Uterus (tissue), 2 donors: ENCODE measurements at regions not wholly inside any gene's neighbourhood (a gene's known extent, or its start where the extent isn't known, plus 50 kb on each side); places are given as distances from the start of the nearest gene placed in this dataset.

ENCODE experiments used
- POLR2A ChIP-seq, 2 donors: fragments of 450-650 bp; IDR thresholded peaks; one replicate each; pipeline ENCODE4 v1.6.1; 2016; ENCODE audit warnings: antibody characterized with exemption in 2 of 2, mild to moderate bottlenecking in 1 of 2, moderate library complexity in 1 of 2
- TF ChIP-seq, protein P1 (sequence below), 4 experiments: fragments of 200-600 bp in 2 of 4; fragments of 450-650 bp in 2 of 4; sonication (generic) in 2 of 4; IDR thresholded peaks; one replicate each; pipeline ENCODE4 v1.5.1; 2016 to 2019; ENCODE audit warnings: antibody characterized with exemption in 4 of 4, mild to moderate bottlenecking in 2 of 4, moderate library complexity in 1 of 4

- TF ChIP-seq, protein P1, sequence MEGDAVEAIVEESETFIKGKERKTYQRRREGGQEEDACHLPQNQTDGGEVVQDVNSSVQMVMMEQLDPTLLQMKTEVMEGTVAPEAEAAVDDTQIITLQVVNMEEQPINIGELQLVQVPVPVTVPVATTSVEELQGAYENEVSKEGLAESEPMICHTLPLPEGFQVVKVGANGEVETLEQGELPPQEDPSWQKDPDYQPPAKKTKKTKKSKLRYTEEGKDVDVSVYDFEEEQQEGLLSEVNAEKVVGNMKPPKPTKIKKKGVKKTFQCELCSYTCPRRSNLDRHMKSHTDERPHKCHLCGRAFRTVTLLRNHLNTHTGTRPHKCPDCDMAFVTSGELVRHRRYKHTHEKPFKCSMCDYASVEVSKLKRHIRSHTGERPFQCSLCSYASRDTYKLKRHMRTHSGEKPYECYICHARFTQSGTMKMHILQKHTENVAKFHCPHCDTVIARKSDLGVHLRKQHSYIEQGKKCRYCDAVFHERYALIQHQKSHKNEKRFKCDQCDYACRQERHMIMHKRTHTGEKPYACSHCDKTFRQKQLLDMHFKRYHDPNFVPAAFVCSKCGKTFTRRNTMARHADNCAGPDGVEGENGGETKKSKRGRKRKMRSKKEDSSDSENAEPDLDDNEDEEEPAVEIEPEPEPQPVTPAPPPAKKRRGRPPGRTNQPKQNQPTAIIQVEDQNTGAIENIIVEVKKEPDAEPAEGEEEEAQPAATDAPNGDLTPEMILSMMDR (IDR thresholded peaks at IDR 0.05): no peak
- no peak for TF ChIP-seq POLR2A (IDR thresholded peaks at IDR 0.05)
Observed at GRCh38 chr6:14799928-14800327, 445.9 kb upstream of the JARID2 start.
